GM23338 (cell line): ENCODE measurements at regions not wholly inside any gene's neighbourhood (a gene's known extent, or its start where the extent isn't known, plus 50 kb on each side); places are given as distances from the start of the nearest gene placed in this dataset.

ENCODE experiments used
- ATAC-seq: fragments of 200-7000 bp; cut with Tn5 transposase; 3 replicates; pipeline ENCODE4 v1.9.1; 2020
- DNase-seq: peaks from one replicate; pipeline ENCODE4 v3.0.0-alpha.2; 2015; ENCODE audit warnings: low spot score
- H2AFZ ChIP-seq: fragments of 200-600 bp; sonication (generic); 2 replicates; pipeline ENCODE4 v1.8.0; 2016; ENCODE audit warnings: antibody characterized with exemption, mild to moderate bottlenecking, moderate library complexity
- H3F3A ChIP-seq: fragments of 200-600 bp; sonication (generic); replicated peaks from 2 replicates; pipeline ENCODE4 v1.8.0; 2017; ENCODE audit warnings: antibody characterized with exemption, mixed run types, low read depth
- H3K27ac ChIP-seq: fragments of 200-600 bp; sonication (generic); 2 replicates; pipeline ENCODE4 v1.6.1; 2016; ENCODE audit warnings: low read depth
- H3K27me3 ChIP-seq: fragments of 200-600 bp; sonication (generic); 2 replicates; pipeline ENCODE4 v1.8.0; 2016; ENCODE audit warnings: mild to moderate bottlenecking, mixed run types, moderate library complexity; ENCODE audit not compliant: insufficient read depth
- H3K36me3 ChIP-seq: fragments of 200-600 bp; sonication (generic); 2 replicates; pipeline ENCODE4 v1.8.0; 2016; ENCODE audit warnings: mild to moderate bottlenecking; ENCODE audit not compliant: insufficient read depth
- H3K4me1 ChIP-seq: fragments of 200-600 bp; sonication (generic); 2 replicates; pipeline ENCODE4 v1.8.0; 2016; ENCODE audit warnings: mild to moderate bottlenecking, moderate library complexity; ENCODE audit not compliant: insufficient read depth
- H3K4me2 ChIP-seq: fragments of 200-600 bp; sonication (generic); 2 replicates; pipeline ENCODE4 v1.7.1; 2017; ENCODE audit warnings: mixed run types
- H3K4me3 ChIP-seq: fragments of 200-600 bp; sonication (generic); 2 replicates; pipeline ENCODE4 v1.6.1; 2016; ENCODE audit warnings: mixed run types
- H3K79me2 ChIP-seq: fragments of 200-600 bp; sonication (generic); replicated peaks from 2 replicates; pipeline ENCODE4 v1.8.0; 2017; ENCODE audit warnings: mild to moderate bottlenecking; ENCODE audit not compliant: insufficient read depth
- H3K9me2 ChIP-seq: fragments of 200-600 bp; sonication (generic); 2 replicates; pipeline ENCODE4 v1.8.0; 2017; ENCODE audit not compliant: insufficient read depth
- H4K20me1 ChIP-seq: fragments of 200-600 bp; sonication (generic); replicated peaks from 2 replicates; pipeline ENCODE4 v1.8.0; 2017; ENCODE audit warnings: mild to moderate bottlenecking; ENCODE audit not compliant: insufficient read depth
- H3K27ac Mint-ChIP-seq: 2 replicates; pipeline ENCODE4 v1.8.0; 2020; ENCODE audit warnings: inconsistent platforms, mild to moderate bottlenecking, moderate library complexity, mixed read lengths
- H3K27me3 Mint-ChIP-seq: 3 replicates; pipeline ENCODE4 v1.8.0; 2022; ENCODE audit warnings: low read depth, mild to moderate bottlenecking, moderate library complexity, mixed read lengths, inconsistent platforms; ENCODE audit not compliant: insufficient read depth, poor library complexity
- H3K36me3 Mint-ChIP-seq: 3 replicates; pipeline ENCODE4 v1.8.0; 2021; ENCODE audit warnings: low read depth, mild to moderate bottlenecking, inconsistent platforms, moderate library complexity, mixed read lengths
- H3K4me1 Mint-ChIP-seq: 3 replicates; pipeline ENCODE4 v1.8.0; 2020; ENCODE audit warnings: mild to moderate bottlenecking, inconsistent platforms, mixed read lengths
- H3K4me3 Mint-ChIP-seq: 3 replicates; pipeline ENCODE4 v1.8.0; 2021; ENCODE audit warnings: moderate library complexity, mild to moderate bottlenecking, inconsistent platforms, mixed read lengths
- H3K9me3 Mint-ChIP-seq: 3 replicates; pipeline ENCODE4 v1.8.0; 2020; ENCODE audit warnings: moderate library complexity, mild to moderate bottlenecking, inconsistent platforms, mixed read lengths
- CREB1 ChIP-seq: fragments of 250-450 bp; sonication (Bioruptor Pico); IDR thresholded peaks from 2 replicates; pipeline ENCODE4 v1.5.0; 2020; ENCODE audit warnings: low read depth, mild to moderate bottlenecking, moderate library complexity
- EZH2 ChIP-seq: fragments of 200-600 bp; sonication (generic); IDR thresholded peaks from one replicate; pipeline ENCODE4 v1.8.0; 2017; ENCODE audit warnings: antibody characterized with exemption, mild to moderate bottlenecking, low read depth; ENCODE audit not compliant: unreplicated experiment
- EZH2phosphoT487 ChIP-seq: fragments of 200-600 bp; sonication (generic); IDR thresholded peaks from one replicate; pipeline ENCODE4 v1.8.1; 2018; ENCODE audit warnings: antibody characterized with exemption; ENCODE audit not compliant: unreplicated experiment
- JUNB ChIP-seq: IDR thresholded peaks from one replicate; pipeline ENCODE4 v1.6.1; 2016; ENCODE audit warnings: antibody characterized with exemption; ENCODE audit not compliant: unreplicated experiment
- NANOG ChIP-seq: IDR thresholded peaks from 2 replicates; pipeline ENCODE4 v1.6.1; 2016; ENCODE audit warnings: antibody characterized with exemption, borderline replicate concordance
- POLR2AphosphoS5 ChIP-seq: IDR thresholded peaks from 2 replicates; pipeline ENCODE4 v1.6.1; 2016; ENCODE audit warnings: antibody characterized with exemption, low read depth
- STAT1 ChIP-seq: IDR thresholded peaks from one replicate; pipeline ENCODE4 v1.6.1; 2016; ENCODE audit warnings: antibody characterized with exemption; ENCODE audit not compliant: unreplicated experiment
- ZNF114 ChIP-seq: fragments of 250-450 bp; sonication (Bioruptor Pico); IDR thresholded peaks from 2 replicates; pipeline ENCODE4 v1.5.0; 2020; ENCODE audit warnings: mild to moderate bottlenecking, moderate library complexity
- ZNF331 ChIP-seq: fragments of 250-450 bp; sonication (Bioruptor Pico); IDR thresholded peaks from 2 replicates; pipeline ENCODE4 v1.5.0; 2020; ENCODE audit warnings: low read depth, mild to moderate bottlenecking, moderate library complexity
- TF ChIP-seq, protein P1 (sequence below): IDR thresholded peaks from one replicate; pipeline ENCODE4 v1.6.1; 2018; ENCODE audit warnings: antibody characterized with exemption; ENCODE audit not compliant: unreplicated experiment
- TF ChIP-seq, protein P2 (sequence below): fragments of 250-450 bp; sonication (Bioruptor Pico); IDR thresholded peaks from 2 replicates; pipeline ENCODE4 v1.5.0; 2020; ENCODE audit warnings: mild to moderate bottlenecking, moderate library complexity
- TF ChIP-seq, protein P3 (sequence below): IDR thresholded peaks from 2 replicates; pipeline ENCODE4 v1.6.1; 2016; ENCODE audit warnings: antibody characterized with exemption

DNA sequence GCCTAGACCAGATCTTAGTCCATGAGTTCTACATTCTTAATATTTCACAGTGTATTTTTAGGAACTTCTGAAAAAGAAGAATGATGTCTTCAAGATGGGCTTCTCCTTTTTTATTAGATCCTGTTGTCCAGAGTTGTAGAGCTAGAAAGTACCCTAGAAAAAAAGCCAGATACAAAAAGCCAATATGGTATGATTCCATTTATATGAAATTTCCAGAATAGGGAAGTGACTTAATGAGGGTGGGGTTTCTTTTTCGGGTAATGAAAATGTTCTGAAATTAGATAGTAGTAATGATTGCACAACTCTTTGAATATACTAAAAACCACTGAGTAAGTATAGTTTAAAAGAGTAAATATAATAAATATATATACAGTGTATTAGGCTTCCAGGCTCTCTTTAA lies 116.9 kb downstream of the NFKBIZ start (continued):
- TF ChIP-seq, protein P1, sequence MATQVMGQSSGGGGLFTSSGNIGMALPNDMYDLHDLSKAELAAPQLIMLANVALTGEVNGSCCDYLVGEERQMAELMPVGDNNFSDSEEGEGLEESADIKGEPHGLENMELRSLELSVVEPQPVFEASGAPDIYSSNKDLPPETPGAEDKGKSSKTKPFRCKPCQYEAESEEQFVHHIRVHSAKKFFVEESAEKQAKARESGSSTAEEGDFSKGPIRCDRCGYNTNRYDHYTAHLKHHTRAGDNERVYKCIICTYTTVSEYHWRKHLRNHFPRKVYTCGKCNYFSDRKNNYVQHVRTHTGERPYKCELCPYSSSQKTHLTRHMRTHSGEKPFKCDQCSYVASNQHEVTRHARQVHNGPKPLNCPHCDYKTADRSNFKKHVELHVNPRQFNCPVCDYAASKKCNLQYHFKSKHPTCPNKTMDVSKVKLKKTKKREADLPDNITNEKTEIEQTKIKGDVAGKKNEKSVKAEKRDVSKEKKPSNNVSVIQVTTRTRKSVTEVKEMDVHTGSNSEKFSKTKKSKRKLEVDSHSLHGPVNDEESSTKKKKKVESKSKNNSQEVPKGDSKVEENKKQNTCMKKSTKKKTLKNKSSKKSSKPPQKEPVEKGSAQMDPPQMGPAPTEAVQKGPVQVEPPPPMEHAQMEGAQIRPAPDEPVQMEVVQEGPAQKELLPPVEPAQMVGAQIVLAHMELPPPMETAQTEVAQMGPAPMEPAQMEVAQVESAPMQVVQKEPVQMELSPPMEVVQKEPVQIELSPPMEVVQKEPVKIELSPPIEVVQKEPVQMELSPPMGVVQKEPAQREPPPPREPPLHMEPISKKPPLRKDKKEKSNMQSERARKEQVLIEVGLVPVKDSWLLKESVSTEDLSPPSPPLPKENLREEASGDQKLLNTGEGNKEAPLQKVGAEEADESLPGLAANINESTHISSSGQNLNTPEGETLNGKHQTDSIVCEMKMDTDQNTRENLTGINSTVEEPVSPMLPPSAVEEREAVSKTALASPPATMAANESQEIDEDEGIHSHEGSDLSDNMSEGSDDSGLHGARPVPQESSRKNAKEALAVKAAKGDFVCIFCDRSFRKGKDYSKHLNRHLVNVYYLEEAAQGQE, result no peak
- TF ChIP-seq EZH2phosphoT487, result no peak
- no peak for TF ChIP-seq STAT1
- TF ChIP-seq EZH2, result no peak
- TF ChIP-seq ZNF331 (CRISPR knock-in tag), result no peak
- no peak for TF ChIP-seq POLR2AphosphoS5
- no peak for TF ChIP-seq CREB1 (CRISPR knock-in tag)

DNA sequence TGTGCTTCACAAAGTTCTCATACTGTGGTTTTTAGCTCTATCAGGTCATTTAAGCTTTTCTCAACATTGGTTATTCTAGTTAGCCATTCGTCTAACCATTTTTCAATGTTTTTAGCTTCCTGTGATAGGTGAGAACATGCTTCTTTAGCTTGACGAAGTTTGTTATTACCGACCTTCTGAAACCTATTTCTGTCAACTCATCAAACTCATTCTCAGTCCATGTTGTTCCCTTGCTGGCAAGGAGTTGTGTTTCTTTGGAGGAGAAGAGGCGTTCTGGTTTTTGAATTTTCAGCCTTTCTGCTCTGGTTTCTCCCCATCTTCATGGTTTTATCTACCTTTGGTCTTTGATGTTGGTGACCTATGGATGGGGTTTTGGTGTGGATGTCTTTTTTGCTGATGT lies 120.9 kb downstream of the NFKBIZ start:
- ATAC-seq, result no peak
- H3K4me1 Mint-ChIP-seq, result no peaks in the 10 kb centered on the region
- H3K36me3 Mint-ChIP-seq, result no peaks in the 10 kb centered on the region
- H3K9me2 ChIP-seq, result no peaks in the 10 kb centered on the region
- no peak overlapping the region for H3K4me3 Mint-ChIP-seq
- H3K9me3 Mint-ChIP-seq, result no peaks in the 10 kb centered on the region; the same call in 2 of the 3 replicates
- TF ChIP-seq POLR2AphosphoS5, result no peak
- TF ChIP-seq STAT1, result no peak
- TF ChIP-seq CREB1 (CRISPR knock-in tag), result no peak
- no peak for TF ChIP-seq EZH2phosphoT487
- TF ChIP-seq, protein P2, sequence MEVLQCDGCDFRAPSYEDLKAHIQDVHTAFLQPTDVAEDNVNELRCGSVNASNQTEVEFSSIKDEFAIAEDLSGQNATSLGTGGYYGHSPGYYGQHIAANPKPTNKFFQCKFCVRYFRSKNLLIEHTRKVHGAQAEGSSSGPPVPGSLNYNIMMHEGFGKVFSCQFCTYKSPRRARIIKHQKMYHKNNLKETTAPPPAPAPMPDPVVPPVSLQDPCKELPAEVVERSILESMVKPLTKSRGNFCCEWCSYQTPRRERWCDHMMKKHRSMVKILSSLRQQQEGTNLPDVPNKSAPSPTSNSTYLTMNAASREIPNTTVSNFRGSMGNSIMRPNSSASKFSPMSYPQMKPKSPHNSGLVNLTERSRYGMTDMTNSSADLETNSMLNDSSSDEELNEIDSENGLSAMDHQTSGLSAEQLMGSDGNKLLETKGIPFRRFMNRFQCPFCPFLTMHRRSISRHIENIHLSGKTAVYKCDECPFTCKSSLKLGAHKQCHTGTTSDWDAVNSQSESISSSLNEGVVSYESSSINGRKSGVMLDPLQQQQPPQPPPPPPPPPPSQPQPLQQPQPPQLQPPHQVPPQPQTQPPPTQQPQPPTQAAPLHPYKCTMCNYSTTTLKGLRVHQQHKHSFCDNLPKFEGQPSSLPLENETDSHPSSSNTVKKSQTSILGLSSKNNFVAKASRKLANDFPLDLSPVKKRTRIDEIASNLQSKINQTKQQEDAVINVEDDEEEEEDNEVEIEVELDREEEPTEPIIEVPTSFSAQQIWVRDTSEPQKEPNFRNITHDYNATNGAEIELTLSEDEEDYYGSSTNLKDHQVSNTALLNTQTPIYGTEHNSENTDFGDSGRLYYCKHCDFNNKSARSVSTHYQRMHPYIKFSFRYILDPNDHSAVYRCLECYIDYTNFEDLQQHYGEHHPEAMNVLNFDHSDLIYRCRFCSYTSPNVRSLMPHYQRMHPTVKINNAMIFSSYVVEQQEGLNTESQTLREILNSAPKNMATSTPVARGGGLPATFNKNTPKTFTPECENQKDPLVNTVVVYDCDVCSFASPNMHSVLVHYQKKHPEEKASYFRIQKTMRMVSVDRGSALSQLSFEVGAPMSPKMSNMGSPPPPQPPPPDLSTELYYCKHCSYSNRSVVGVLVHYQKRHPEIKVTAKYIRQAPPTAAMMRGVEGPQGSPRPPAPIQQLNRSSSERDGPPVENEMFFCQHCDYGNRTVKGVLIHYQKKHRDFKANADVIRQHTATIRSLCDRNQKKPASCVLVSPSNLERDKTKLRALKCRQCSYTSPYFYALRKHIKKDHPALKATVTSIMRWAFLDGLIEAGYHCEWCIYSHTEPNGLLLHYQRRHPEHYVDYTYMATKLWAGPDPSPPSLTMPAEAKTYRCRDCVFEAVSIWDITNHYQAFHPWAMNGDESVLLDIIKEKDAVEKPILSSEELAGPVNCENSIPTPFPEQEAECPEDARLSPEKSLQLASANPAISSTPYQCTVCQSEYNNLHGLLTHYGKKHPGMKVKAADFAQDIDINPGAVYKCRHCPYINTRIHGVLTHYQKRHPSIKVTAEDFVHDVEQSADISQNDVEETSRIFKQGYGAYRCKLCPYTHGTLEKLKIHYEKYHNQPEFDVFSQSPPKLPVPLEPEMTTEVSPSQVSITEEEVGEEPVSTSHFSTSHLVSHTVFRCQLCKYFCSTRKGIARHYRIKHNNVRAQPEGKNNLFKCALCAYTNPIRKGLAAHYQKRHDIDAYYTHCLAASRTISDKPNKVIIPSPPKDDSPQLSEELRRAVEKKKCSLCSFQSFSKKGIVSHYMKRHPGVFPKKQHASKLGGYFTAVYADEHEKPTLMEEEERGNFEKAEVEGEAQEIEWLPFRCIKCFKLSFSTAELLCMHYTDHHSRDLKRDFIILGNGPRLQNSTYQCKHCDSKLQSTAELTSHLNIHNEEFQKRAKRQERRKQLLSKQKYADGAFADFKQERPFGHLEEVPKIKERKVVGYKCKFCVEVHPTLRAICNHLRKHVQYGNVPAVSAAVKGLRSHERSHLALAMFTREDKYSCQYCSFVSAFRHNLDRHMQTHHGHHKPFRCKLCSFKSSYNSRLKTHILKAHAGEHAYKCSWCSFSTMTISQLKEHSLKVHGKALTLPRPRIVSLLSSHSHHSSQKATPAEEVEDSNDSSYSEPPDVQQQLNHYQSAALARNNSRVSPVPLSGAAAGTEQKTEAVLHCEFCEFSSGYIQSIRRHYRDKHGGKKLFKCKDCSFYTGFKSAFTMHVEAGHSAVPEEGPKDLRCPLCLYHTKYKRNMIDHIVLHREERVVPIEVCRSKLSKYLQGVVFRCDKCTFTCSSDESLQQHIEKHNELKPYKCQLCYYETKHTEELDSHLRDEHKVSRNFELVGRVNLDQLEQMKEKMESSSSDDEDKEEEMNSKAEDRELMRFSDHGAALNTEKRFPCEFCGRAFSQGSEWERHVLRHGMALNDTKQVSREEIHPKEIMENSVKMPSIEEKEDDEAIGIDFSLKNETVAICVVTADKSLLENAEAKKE (CRISPR knock-in tag), result no peak
- TF ChIP-seq NANOG, result no peak
- TF ChIP-seq EZH2, result no peak
- TF ChIP-seq ZNF114 (CRISPR knock-in tag), result no peak
- no peak for TF ChIP-seq ZNF331 (CRISPR knock-in tag)
- TF ChIP-seq, protein P3, sequence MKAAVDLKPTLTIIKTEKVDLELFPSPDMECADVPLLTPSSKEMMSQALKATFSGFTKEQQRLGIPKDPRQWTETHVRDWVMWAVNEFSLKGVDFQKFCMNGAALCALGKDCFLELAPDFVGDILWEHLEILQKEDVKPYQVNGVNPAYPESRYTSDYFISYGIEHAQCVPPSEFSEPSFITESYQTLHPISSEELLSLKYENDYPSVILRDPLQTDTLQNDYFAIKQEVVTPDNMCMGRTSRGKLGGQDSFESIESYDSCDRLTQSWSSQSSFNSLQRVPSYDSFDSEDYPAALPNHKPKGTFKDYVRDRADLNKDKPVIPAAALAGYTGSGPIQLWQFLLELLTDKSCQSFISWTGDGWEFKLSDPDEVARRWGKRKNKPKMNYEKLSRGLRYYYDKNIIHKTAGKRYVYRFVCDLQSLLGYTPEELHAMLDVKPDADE, result no peak
- TF ChIP-seq JUNB, result no peak
- H3F3A ChIP-seq, result no peaks in the 10 kb centered on the region
- no peaks in the 10 kb centered on the region for H3K79me2 ChIP-seq
- no peaks in the 10 kb centered on the region for H3K27me3 ChIP-seq
- no peaks in the 10 kb centered on the region for H3K27me3 Mint-ChIP-seq
- H3K27ac ChIP-seq, result no peak overlapping the region
- no peak overlapping the region for H3K4me3 ChIP-seq
- no peaks in the 10 kb centered on the region for H4K20me1 ChIP-seq
- H3K4me2 ChIP-seq, result no peak overlapping the region
- no peaks in the 10 kb centered on the region for H3K36me3 ChIP-seq
- H2AFZ ChIP-seq, result no peak overlapping the region
- H3K27ac Mint-ChIP-seq, result no peak overlapping the region
- no peaks in the 10 kb centered on the region for H3K4me1 ChIP-seq
- no peak for DNase-seq
